Mammary epithelial cell (primary cell): ENCODE measurements at regions not wholly inside any gene's neighbourhood (a gene's known extent, or its start where the extent isn't known, plus 50 kb on each side); places are given as distances from the start of the nearest gene placed in this dataset.

Experiments used
- EZH2 ChIP-seq: IDR thresholded peaks from 2 replicates; pipeline ENCODE4 v1.6.1; 2012; ENCODE audit warnings: low read length, inconsistent platforms, borderline replicate concordance
- TF ChIP-seq, protein P1 (sequence below), 2 donors: IDR thresholded peaks in 1 of 2; conservative IDR thresholded peaks in 1 of 2; 2 replicates each; pipeline ENCODE4 v1.5.1; 2011 to 2012; ENCODE audit warnings: inconsistent platforms in 2 of 2, low read length in 2 of 2, mild to moderate bottlenecking in 2 of 2, control low read depth in 1 of 2, low read depth in 1 of 2; ENCODE audit not compliant: insufficient read depth in 1 of 2; ENCODE audit errors: extremely low read depth in 1 of 2

DNA sequence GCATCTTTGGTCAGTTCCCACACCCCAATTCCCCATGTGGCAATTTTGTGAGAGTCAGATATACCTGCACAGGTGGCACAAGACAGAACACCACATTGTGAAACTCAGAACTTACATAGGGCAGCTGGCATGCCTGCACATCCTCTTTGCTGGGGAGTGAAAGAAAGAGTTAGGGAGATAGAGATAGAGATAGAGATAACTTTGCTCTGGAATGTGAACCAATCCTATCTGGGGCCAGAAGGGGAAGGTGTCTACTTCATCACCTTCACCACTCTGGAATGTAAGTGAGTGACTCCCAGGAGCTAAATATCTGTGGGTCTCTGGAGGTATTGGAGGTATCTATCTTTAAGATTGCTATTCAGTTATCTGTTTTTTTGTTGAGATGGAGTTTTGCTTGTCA is 289.2 kb downstream of the OGFRL1 start:
- TF ChIP-seq, protein P1, sequence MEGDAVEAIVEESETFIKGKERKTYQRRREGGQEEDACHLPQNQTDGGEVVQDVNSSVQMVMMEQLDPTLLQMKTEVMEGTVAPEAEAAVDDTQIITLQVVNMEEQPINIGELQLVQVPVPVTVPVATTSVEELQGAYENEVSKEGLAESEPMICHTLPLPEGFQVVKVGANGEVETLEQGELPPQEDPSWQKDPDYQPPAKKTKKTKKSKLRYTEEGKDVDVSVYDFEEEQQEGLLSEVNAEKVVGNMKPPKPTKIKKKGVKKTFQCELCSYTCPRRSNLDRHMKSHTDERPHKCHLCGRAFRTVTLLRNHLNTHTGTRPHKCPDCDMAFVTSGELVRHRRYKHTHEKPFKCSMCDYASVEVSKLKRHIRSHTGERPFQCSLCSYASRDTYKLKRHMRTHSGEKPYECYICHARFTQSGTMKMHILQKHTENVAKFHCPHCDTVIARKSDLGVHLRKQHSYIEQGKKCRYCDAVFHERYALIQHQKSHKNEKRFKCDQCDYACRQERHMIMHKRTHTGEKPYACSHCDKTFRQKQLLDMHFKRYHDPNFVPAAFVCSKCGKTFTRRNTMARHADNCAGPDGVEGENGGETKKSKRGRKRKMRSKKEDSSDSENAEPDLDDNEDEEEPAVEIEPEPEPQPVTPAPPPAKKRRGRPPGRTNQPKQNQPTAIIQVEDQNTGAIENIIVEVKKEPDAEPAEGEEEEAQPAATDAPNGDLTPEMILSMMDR (conservative IDR thresholded peaks at IDR 0.05 in 1 of 2, IDR thresholded peaks at IDR 0.05 in 1 of 2; ENCODE audit: extremely low read depth in 1 of 2, insufficient read depth in 1 of 2, low read depth in 1 of 2, low read length in 2 of 2) = no peak
- TF ChIP-seq EZH2 = no peak
